HG03558 (cell line): ENCODE measurements at regions not wholly inside any gene's neighbourhood (a gene's known extent, or its start where the extent isn't known, plus 50 kb on each side); places are given as distances from the start of the nearest gene placed in this dataset.

Experiments used
- ATAC-seq: cut with Tn5 transposase; IDR thresholded peaks from one replicate; pipeline ENCODE4 v1.9.1; 2021; ENCODE audit warnings: moderate number of reproducible peaks; ENCODE audit not compliant: unreplicated experiment; ENCODE audit errors: extremely low read depth

GRCh38 chr5:89004379-89004778, 121.4 kb upstream of the MEF2C start:
- no peak for ATAC-seq

GRCh38 chr5:89003563-89004036, 120.6 kb upstream of the MEF2C start:
- ATAC-seq, result no peak

- no peak for ATAC-seq
Observed at GRCh38 chr5:88999853-89000252, 116.9 kb upstream of the MEF2C start.

GRCh38 chr5:88997937-88998336, 115.0 kb upstream of the MEF2C start:
- ATAC-seq, result no peak

GRCh38 chr5:88984040-88984439, 101.1 kb upstream of the MEF2C start:
- no peak for ATAC-seq

- no peak for ATAC-seq
Observed at GRCh38 chr5:88979726-88980125, 96.7 kb upstream of the MEF2C start.

- ATAC-seq, result peak; percentile 74
Observed at GRCh38 chr5:88979244-88979643, 96.3 kb upstream of the MEF2C start.

GRCh38 chr5:88976914-88977313, 93.9 kb upstream of the MEF2C start:
- ATAC-seq, result no peak

- ATAC-seq, result peak; percentile 51
Observed at GRCh38 chr5:88967633-88968585, 84.9 kb upstream of the MEF2C start.

- ATAC-seq, result no peak
Observed at GRCh38 chr5:88964831-88965230, 81.8 kb upstream of the MEF2C start.

GRCh38 chr5:88957013-88957412, 74.0 kb upstream of the MEF2C start:
- no peak for ATAC-seq

- no peak for ATAC-seq
Observed at GRCh38 chr5:88956416-88956815, 73.4 kb upstream of the MEF2C start.

GRCh38 chr5:88955403-88955802, 72.4 kb upstream of the MEF2C start:
- no peak for ATAC-seq

- ATAC-seq, result no peak
Observed at GRCh38 chr5:88954511-88954910, 71.5 kb upstream of the MEF2C start.

GRCh38 chr5:88952996-88953643, 70.1 kb upstream of the MEF2C start:
- no peak for ATAC-seq

- ATAC-seq, result no peak
Observed at GRCh38 chr5:88952344-88952743, 69.4 kb upstream of the MEF2C start.

GRCh38 chr5:88951457-88951856, 68.5 kb upstream of the MEF2C start:
- no peak for ATAC-seq

GRCh38 chr5:88948746-88949600, 66.0 kb upstream of the MEF2C start:
- no peak for ATAC-seq

GRCh38 chr5:88944751-88945531, 62.0 kb upstream of the MEF2C start:
- no peak for ATAC-seq

- no peak for ATAC-seq
Observed at GRCh38 chr5:88941581-88941980, 58.6 kb upstream of the MEF2C start.
